Endothelial cell of umbilical vein (primary cell): ENCODE measurements at regions not wholly inside any gene's neighbourhood (a gene's known extent, or its start where the extent isn't known, plus 50 kb on each side); places are given as distances from the start of the nearest gene placed in this dataset.

ENCODE experiments used
- BruUV-seq: library from RNA; stranded (reverse); fragments of 400-500 nt; replicated peaks from 2 replicates; lab custom pipeline; 2021; lab: Mats Ljungman, UMichigan
- CTCF ChIA-PET: fragments of 300-600, 350-600 bp; sonication (Branson Sonifier 250); formaldehyde crosslinking; loops from one replicate; lab custom pipeline; 2021; ENCODE audit warnings: antibody characterized with exemption, inconsistent platforms; lab: Charles Lee
- POLR2A ChIA-PET: fragments of 300-600, 350-600 bp; sonication (Branson Sonifier 250); formaldehyde crosslinking; loops from one replicate; lab custom pipeline; 2021; ENCODE audit warnings: antibody characterized with exemption, inconsistent platforms; lab: Charles Lee
- DNase-seq: peaks from one replicate; pipeline ENCODE4 v3.0.0-alpha.2; 2011; ENCODE audit warnings: low read depth, low spot score
- FAIRE-seq: peaks from 2 replicates; lab custom pipeline; 2011; peaks lifted over from hg19 to GRCh38; lab: Jason Lieb, UNC
- H2AFZ ChIP-seq: 2 replicates; pipeline ENCODE4 v1.6.0; 2012; ENCODE audit warnings: low read depth, low read length, control low read depth, inconsistent platforms
- H3K27ac ChIP-seq: 2 replicates; pipeline ENCODE4 v1.5.1; 2011; ENCODE audit warnings: low read depth, mild to moderate bottlenecking, control low read depth, low read length, moderate library complexity; ENCODE audit not compliant: insufficient read depth
- H3K27me3 ChIP-seq, 2 experiments: 2 replicates each; pipeline versions ENCODE4 v1.6.0 to v1.6.1; 2011; ENCODE audit warnings: low read length in 2 of 2, mixed read lengths in 1 of 2; ENCODE audit not compliant: control insufficient read depth in 2 of 2, insufficient read depth in 2 of 2
- H3K36me3 ChIP-seq, 2 experiments: 2 replicates in 1 of 2; 3 replicates in 1 of 2; pipeline ENCODE4 v1.5.1; 2011; ENCODE audit warnings: low read length in 2 of 2, mild to moderate bottlenecking in 1 of 2, moderate library complexity in 1 of 2; ENCODE audit not compliant: control insufficient read depth in 2 of 2, insufficient read depth in 2 of 2; ENCODE audit errors: extremely low read depth in 1 of 2
- H3K4me1 ChIP-seq: 3 replicates; pipeline ENCODE4 v1.5.1; 2011; ENCODE audit warnings: mild to moderate bottlenecking, low read length; ENCODE audit not compliant: control insufficient read depth, insufficient read depth; ENCODE audit errors: extremely low read depth
- H3K4me2 ChIP-seq: 2 replicates; pipeline ENCODE4 v1.6.1; 2011; ENCODE audit warnings: low read length, control low read depth, mixed read lengths; ENCODE audit not compliant: insufficient read depth
- H3K4me3 ChIP-seq, 3 experiments: fragments of 200-600 bp in 1 of 3; sonication (generic), shearing (Covaris generic) in 1 of 3; replicated peaks in 1 of 3; 2 replicates each; pipeline ENCODE4 v1.5.1; 2011 to 2016; ENCODE audit warnings: control low read depth in 3 of 3, low read length in 3 of 3, mild to moderate bottlenecking in 2 of 3, inconsistent platforms in 1 of 3, low read depth in 1 of 3, moderate library complexity in 1 of 3; ENCODE audit not compliant: insufficient read depth in 1 of 3
- H3K79me2 ChIP-seq: 2 replicates; pipeline ENCODE4 v1.6.0; 2012; ENCODE audit warnings: low read length, inconsistent platforms; ENCODE audit not compliant: control insufficient read depth, insufficient read depth
- H3K9ac ChIP-seq: replicated peaks from 2 replicates; pipeline ENCODE3; 2011; ENCODE audit warnings: low read length, control low read depth; ENCODE audit not compliant: insufficient read depth; ENCODE audit errors: extremely low read depth
- H3K9me1 ChIP-seq: replicated peaks from 3 replicates; pipeline ENCODE4 v1.6.0; 2011; ENCODE audit warnings: mild to moderate bottlenecking, low read length; ENCODE audit not compliant: control insufficient read depth, insufficient read depth; ENCODE audit errors: extremely low read depth
- H3K9me3 ChIP-seq: replicated peaks from 2 replicates; pipeline ENCODE4 v1.5.1; 2012; ENCODE audit warnings: low read length, inconsistent platforms; ENCODE audit not compliant: control insufficient read depth, insufficient read depth
- H4K20me1 ChIP-seq: replicated peaks from 2 replicates; pipeline ENCODE3; 2011; ENCODE audit warnings: mild to moderate bottlenecking, low read length; ENCODE audit not compliant: control insufficient read depth, insufficient read depth; ENCODE audit errors: extremely low read depth
- CTCF ChIP-seq, 2 donors: IDR thresholded peaks; 1 replicate in 1 of 2; 2 replicates in 1 of 2; pipeline ENCODE4 v1.5.1; 2011; ENCODE audit warnings: low read length in 2 of 2, mild to moderate bottlenecking in 2 of 2, moderate library complexity in 2 of 2, control low read depth in 1 of 2, inconsistent platforms in 1 of 2, low read depth in 1 of 2; ENCODE audit not compliant: insufficient read depth in 1 of 2; ENCODE audit errors: extremely low read depth in 1 of 2
- EZH2 ChIP-seq: IDR thresholded peaks from 2 replicates; pipeline ENCODE4 v1.6.1; 2012; ENCODE audit warnings: borderline replicate concordance, low read depth, mild to moderate bottlenecking, moderate library complexity, low read length, inconsistent platforms; ENCODE audit not compliant: severe bottlenecking
- FOS ChIP-seq: IDR thresholded peaks from 2 replicates; pipeline ENCODE4 v1.6.1; 2011; ENCODE audit warnings: mild to moderate bottlenecking, low read length, moderate library complexity, borderline replicate concordance; ENCODE audit not compliant: insufficient read depth
- GATA2 ChIP-seq: IDR thresholded peaks from 2 replicates; pipeline ENCODE4 v1.7.0; 2011; ENCODE audit warnings: low read depth, mild to moderate bottlenecking, moderate library complexity, mixed read lengths, low read length; ENCODE audit not compliant: insufficient read length, insufficient read depth
- JUN ChIP-seq: IDR thresholded peaks from 2 replicates; pipeline ENCODE4 v1.6.1; 2011; ENCODE audit warnings: borderline replicate concordance, low read depth; ENCODE audit not compliant: insufficient read length, insufficient read depth
- MAX ChIP-seq: IDR thresholded peaks from 2 replicates; pipeline ENCODE4 v1.6.1; 2011; ENCODE audit not compliant: insufficient read depth, insufficient read length
- MYC ChIP-seq: IDR thresholded peaks from one replicate; pipeline ENCODE4 v1.6.1; 2011; ENCODE audit warnings: mild to moderate bottlenecking, low read depth, low read length
- POLR2A ChIP-seq: IDR thresholded peaks from 2 replicates; pipeline ENCODE4 v1.6.1; 2012; ENCODE audit warnings: low read depth, mild to moderate bottlenecking, control low read depth, low read length
- POLR2AphosphoS5 ChIP-seq: IDR thresholded peaks from 2 replicates; pipeline ENCODE4 v1.6.1; 2012; ENCODE audit warnings: low read depth, mild to moderate bottlenecking, control low read depth, low read length, moderate library complexity; ENCODE audit not compliant: insufficient read depth
- dilution Hi-C: fragments of 300-500 bp; cut with MboI; formaldehyde crosslinking; loops from one replicate; pipeline ENCODE4 v1.15.0; 2019; ENCODE audit warnings: low sequenced_read_pairs; ENCODE audit not compliant: extremely low pct_ligation_motif_present
- intact Hi-C: fragments of 100-400 bp; cut with micrococcal nuclease; formaldehyde crosslinking; loops from one replicate; pipeline ENCODE4 v1.10.0; 2022

DNA sequence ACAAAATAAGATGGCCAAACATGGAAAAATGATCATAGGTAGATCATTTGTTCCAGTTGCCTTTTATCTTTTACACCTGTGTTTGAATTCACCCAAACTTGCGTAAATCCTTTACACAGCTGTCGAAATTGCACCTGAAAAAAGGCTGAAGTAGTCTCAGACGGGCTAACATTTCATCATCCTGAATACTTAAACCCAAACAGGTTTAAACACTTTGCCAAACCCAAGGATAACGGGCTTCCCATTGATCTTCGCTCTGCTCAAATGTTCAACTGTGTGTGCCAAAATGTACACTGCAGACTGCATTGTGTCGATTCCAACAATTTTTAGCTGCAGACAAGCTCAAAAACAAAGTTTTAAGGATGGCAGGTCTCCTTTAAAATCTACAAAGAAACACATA, 288.7 kb upstream of the DDHD1 start:
- no peaks in the 10 kb centered on the region for H3K36me3 ChIP-seq
- no peak for FAIRE-seq
- ChIA-PET POLR2A (no interaction called here), CTCF (interaction anchor here (0.6 kb wide), 1 partner anchor 9 kb away, joined by 3 read pairs; no protein-coding TSS in a partner anchor)
- H4K20me1 ChIP-seq, result no peaks in the 10 kb centered on the region
- H3K9me3 ChIP-seq, result no peaks in the 10 kb centered on the region
- H3K4me2 ChIP-seq, result no peak overlapping the region
- intact Hi-C loops, result no loop called here
- H3K9me1 ChIP-seq, result no peaks in the 10 kb centered on the region
- no peak for DNase-seq
- no peak overlapping the region for H2AFZ ChIP-seq
- no peak overlapping the region for H3K27ac ChIP-seq
- BruUV-seq, result no TSS peak
- dilution Hi-C loops, result no loop called here
- no peaks in the 10 kb centered on the region for H3K4me1 ChIP-seq
- H3K79me2 ChIP-seq, result no peaks in the 10 kb centered on the region
- no peak overlapping the region for H3K4me3 ChIP-seq
- H3K27me3 ChIP-seq, result peaks cover 5% of the 10 kb centered on the region in 2 experiments
- no peak overlapping the region for H3K9ac ChIP-seq
- TF ChIP-seq FOS (no peak), POLR2AphosphoS5 (no peak), MYC (no peak), EZH2 (no peak)

GRCh38 chr14:53437858-53438257, 284.7 kb upstream of the DDHD1 start:
- CTCF ChIA-PET, result no interaction called here
- intact Hi-C loops, result loop anchor here (10.0 kb wide), 1 partner anchor 587 kb away; no protein-coding TSS in a partner anchor
- no peak overlapping the region for H3K4me2 ChIP-seq

More at GRCh38 chr14:53437858-53438257, 284.7 kb upstream of the DDHD1 start:
- Histone ChIP-seq H2AFZ (no peak overlapping the region), H3K4me1 (no peaks in the 10 kb centered on the region), H3K27me3 (peaks cover 9 to 18% of the 10 kb centered on the region in 2 experiments), H3K4me3 (no peak overlapping the region), H3K9me3 (no peaks in the 10 kb centered on the region), H4K20me1 (no peaks in the 10 kb centered on the region), H3K27ac (no peak overlapping the region), H3K9ac (no peak overlapping the region), H3K9me1 (no peaks in the 10 kb centered on the region), H3K79me2 (no peaks in the 10 kb centered on the region), H3K36me3 (no peaks in the 10 kb centered on the region)
- DNase-seq (no peak), FAIRE-seq (no peak)
- dilution Hi-C loops, result no loop called here
- BruUV-seq, result no TSS peak
- POLR2A ChIA-PET, result no interaction called here
- TF ChIP-seq JUN, result no peak
- TF ChIP-seq CTCF (IDR thresholded peaks at IDR 0.05; ENCODE audit: extremely low read depth in 1 of 2, insufficient read depth in 1 of 2, low read depth in 1 of 2, low read length in 2 of 2), result no peak
- TF ChIP-seq POLR2A, result no peak
- TF ChIP-seq MAX, result no peak
- no peak for TF ChIP-seq EZH2
- TF ChIP-seq GATA2, result no peak
- TF ChIP-seq MYC, result no peak
- TF ChIP-seq POLR2AphosphoS5, result no peak
- no peak for TF ChIP-seq FOS
